ENCODE measurements at regions not wholly inside any gene's neighbourhood (a gene's known extent, or its start where the extent isn't known, plus 50 kb on each side); places are given as distances from the start of the nearest gene placed in this dataset.

- TF ChIP-seq CTCF (IDR thresholded peaks at IDR 0.05; ENCODE audit: insufficient read depth, low read depth, low read length) (no peak), EZH2 (IDR thresholded peaks at IDR 0.05; ENCODE audit: insufficient read depth, low read length) (no peak)
Observed at GRCh38 chr3:160134454-160134853, 90.8 kb upstream of the C3orf80 start.

Measured in astrocyte (in vitro differentiated cells and primary cell).